ENCODE measurements at regions not wholly inside any gene's neighbourhood (a gene's known extent, or its start where the extent isn't known, plus 50 kb on each side); places are given as distances from the start of the nearest gene placed in this dataset.

GRCh38 chr15:62858343-62858742 lies 184.2 kb upstream of the TPM1 start:
- Histone ChIP-seq H3K9me3 (ENCODE audit: low read length) (no peaks in the 10 kb centered on the region), H3K4me3 (ENCODE audit: low read length) (no peak overlapping the region), H2AFZ (ENCODE audit: low read depth, low read length) (no peak overlapping the region), H3F3A (ENCODE audit: insufficient read depth, low read length, poor library complexity, severe bottlenecking) (no peaks in the 10 kb centered on the region), H4K20me1 (ENCODE audit: insufficient read depth) (no peaks in the 10 kb centered on the region), H3K27ac (ENCODE audit: low read length) (no peak overlapping the region), H3K9ac (ENCODE audit: low read length) (no peak overlapping the region), H3K4me2 (ENCODE audit: low read length) (no peak overlapping the region), H3K9me2 (ENCODE audit: insufficient read depth, low read length) (no peaks in the 10 kb centered on the region), H3K79me2 (replicated peaks; ENCODE audit: insufficient read depth, low read length) (no peaks in the 10 kb centered on the region), H3K36me3 (ENCODE audit: insufficient read depth, low read length) (no peaks in the 10 kb centered on the region), H3K27me3 (ENCODE audit: insufficient read depth, low read depth, low read length) (no peaks in the 10 kb centered on the region)
- TF ChIP-seq REST (IDR thresholded peaks at IDR 0.05; ENCODE audit: borderline replicate concordance), result no peak
- no peak for TF ChIP-seq RAD21 (conservative IDR thresholded peaks at IDR 0.05)
- TF ChIP-seq EZH2 (IDR thresholded peaks at IDR 0.05; ENCODE audit: borderline replicate concordance, insufficient read depth, low read length, poor library complexity, severe bottlenecking), result no peak
- TF ChIP-seq EP300 (conservative IDR thresholded peaks at IDR 0.05; ENCODE audit: poor library complexity, severe bottlenecking), result no peak
- TF ChIP-seq POLR2AphosphoS5 (IDR thresholded peaks at IDR 0.05), result no peak
- TF ChIP-seq CTCF (IDR thresholded peaks at IDR 0.05; ENCODE audit: poor library complexity, severe bottlenecking), result no peak

GRCh38 chr15:62862717-62863116 lies 179.8 kb upstream of the TPM1 start:
- H2AFZ ChIP-seq (ENCODE audit: low read depth, low read length), result no peak overlapping the region
- no peak for TF ChIP-seq MXI1 (conservative IDR thresholded peaks at IDR 0.05; ENCODE audit: poor library complexity, severe bottlenecking)
- TF ChIP-seq RAD21 (conservative IDR thresholded peaks at IDR 0.05), result no peak
- TF ChIP-seq EP300 (conservative IDR thresholded peaks at IDR 0.05; ENCODE audit: poor library complexity, severe bottlenecking), result no peak
- TF ChIP-seq EZH2 (IDR thresholded peaks at IDR 0.05; ENCODE audit: borderline replicate concordance, insufficient read depth, low read length, poor library complexity, severe bottlenecking), result no peak
- no peak for TF ChIP-seq TAF1 (IDR thresholded peaks at IDR 0.05; ENCODE audit: low read depth)
- TF ChIP-seq SMC3 (conservative IDR thresholded peaks at IDR 0.05; ENCODE audit: poor library complexity), result no peak
- no peak for TF ChIP-seq POLR2AphosphoS5 (IDR thresholded peaks at IDR 0.05)
- TF ChIP-seq REST (IDR thresholded peaks at IDR 0.05; ENCODE audit: borderline replicate concordance), result no peak
- no peak for TF ChIP-seq CTCF (IDR thresholded peaks at IDR 0.05; ENCODE audit: poor library complexity, severe bottlenecking)
- H3K9me3 ChIP-seq (ENCODE audit: low read length), result no peaks in the 10 kb centered on the region
- H3K4me2 ChIP-seq (ENCODE audit: low read length), result no peak overlapping the region
- H3K9me2 ChIP-seq (ENCODE audit: insufficient read depth, low read length), result no peaks in the 10 kb centered on the region
- no peaks in the 10 kb centered on the region for H3K36me3 ChIP-seq (ENCODE audit: insufficient read depth, low read length)
- no peak overlapping the region for H3K27ac ChIP-seq (ENCODE audit: low read length)
- no peaks in the 10 kb centered on the region for H3K79me2 ChIP-seq (replicated peaks; ENCODE audit: insufficient read depth, low read length)
- H4K20me1 ChIP-seq (ENCODE audit: insufficient read depth), result no peaks in the 10 kb centered on the region
- no peak overlapping the region for H3K4me3 ChIP-seq (ENCODE audit: low read length)
- no peaks in the 10 kb centered on the region for H3K27me3 ChIP-seq (ENCODE audit: insufficient read depth, low read depth, low read length)
- H3K9ac ChIP-seq (ENCODE audit: low read length), result no peak overlapping the region
- no peaks in the 10 kb centered on the region for H3F3A ChIP-seq (ENCODE audit: insufficient read depth, low read length, poor library complexity, severe bottlenecking)
